ENCODE measurements at regions not wholly inside any gene's neighbourhood (a gene's known extent, or its start where the extent isn't known, plus 50 kb on each side); places are given as distances from the start of the nearest gene placed in this dataset.
"Not testable (repeated sequence)": the region's sequence is repeated elsewhere in the genome, so short reads cannot be mapped to it uniquely, and the experiment has no call there.

DNA sequence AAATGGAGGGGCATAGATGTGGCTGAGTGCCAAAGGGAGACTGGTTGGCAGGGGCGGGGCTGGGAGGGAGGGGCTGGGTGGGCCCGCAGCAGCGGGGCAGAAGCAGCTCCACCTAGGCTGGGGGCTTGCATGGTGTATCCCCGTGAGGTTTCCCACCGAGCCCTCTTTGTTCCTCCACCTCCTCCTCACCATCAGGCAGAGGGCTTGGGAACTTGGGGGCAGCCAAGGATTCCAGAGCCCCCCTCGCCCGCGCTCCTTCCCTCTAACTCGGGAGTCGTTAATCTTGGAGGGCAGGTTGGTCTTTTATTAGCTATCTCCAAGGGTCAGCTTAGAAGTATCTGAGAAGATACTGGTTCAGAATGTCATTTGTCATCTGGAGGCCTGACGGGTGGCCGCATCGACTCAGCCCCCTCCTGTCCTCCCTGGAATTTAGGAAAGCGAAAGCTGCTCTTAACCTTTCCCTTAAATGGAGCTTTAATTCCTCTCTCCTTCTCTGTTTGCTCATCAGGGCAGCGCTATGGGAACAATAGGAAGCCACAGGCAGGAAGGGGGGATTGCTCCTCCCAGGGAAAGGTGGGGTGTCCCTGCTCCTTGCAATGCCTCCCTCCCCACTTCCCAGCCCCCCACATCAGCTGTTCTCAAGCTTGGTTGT lies 274.3 kb upstream of the XYLT1 start:
- DNase-seq (ENCODE audit: low read depth) (no peak), FAIRE-seq (no peak)
- H3K36me3 ChIP-seq (ENCODE audit: control insufficient read depth, insufficient read depth, low read length) = no peaks in the 10 kb centered on the region
- H3K4me3 ChIP-seq (ENCODE audit: low read depth, low read length) = no peak overlapping the region
- H3K27me3 ChIP-seq (ENCODE audit: control insufficient read depth, insufficient read depth, low read length) = no peaks in the 10 kb centered on the region
- TF ChIP-seq, protein P1, sequence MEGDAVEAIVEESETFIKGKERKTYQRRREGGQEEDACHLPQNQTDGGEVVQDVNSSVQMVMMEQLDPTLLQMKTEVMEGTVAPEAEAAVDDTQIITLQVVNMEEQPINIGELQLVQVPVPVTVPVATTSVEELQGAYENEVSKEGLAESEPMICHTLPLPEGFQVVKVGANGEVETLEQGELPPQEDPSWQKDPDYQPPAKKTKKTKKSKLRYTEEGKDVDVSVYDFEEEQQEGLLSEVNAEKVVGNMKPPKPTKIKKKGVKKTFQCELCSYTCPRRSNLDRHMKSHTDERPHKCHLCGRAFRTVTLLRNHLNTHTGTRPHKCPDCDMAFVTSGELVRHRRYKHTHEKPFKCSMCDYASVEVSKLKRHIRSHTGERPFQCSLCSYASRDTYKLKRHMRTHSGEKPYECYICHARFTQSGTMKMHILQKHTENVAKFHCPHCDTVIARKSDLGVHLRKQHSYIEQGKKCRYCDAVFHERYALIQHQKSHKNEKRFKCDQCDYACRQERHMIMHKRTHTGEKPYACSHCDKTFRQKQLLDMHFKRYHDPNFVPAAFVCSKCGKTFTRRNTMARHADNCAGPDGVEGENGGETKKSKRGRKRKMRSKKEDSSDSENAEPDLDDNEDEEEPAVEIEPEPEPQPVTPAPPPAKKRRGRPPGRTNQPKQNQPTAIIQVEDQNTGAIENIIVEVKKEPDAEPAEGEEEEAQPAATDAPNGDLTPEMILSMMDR (IDR thresholded peaks at IDR 0.05; ENCODE audit: insufficient read depth, low read length, severe bottlenecking) = no peak

DNA sequence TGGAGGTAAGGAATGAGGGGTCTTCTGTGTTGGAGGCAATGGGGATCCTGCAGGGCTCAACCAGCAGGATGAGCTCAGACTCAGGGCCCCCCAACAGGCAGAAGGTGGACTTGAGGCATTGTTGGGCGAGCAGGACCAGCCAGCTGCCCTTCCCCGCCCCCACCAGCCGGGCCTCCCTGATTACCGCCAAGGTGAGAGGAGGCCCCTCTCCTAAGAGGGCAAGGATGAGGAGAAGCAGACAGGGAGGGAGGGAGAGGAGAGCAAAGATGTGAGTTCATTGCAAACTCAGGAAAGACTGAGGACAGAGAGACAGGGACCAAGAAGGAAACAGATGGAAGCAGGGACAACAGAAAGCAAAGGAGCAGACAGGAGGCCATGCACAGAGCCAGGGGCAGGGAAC lies 272.8 kb upstream of the XYLT1 start:
- no peak for FAIRE-seq
- H3K36me3 ChIP-seq (ENCODE audit: control insufficient read depth, insufficient read depth, low read length) = no peaks in the 10 kb centered on the region
- DNase-seq (ENCODE audit: low read depth) = no peak
- no peaks in the 10 kb centered on the region for H3K27me3 ChIP-seq (ENCODE audit: control insufficient read depth, insufficient read depth, low read length)
- TF ChIP-seq, protein P1 (IDR thresholded peaks at IDR 0.05; ENCODE audit: insufficient read depth, low read length, severe bottlenecking) = no peak
- no peak overlapping the region for H3K4me3 ChIP-seq (ENCODE audit: low read depth, low read length)

DNA sequence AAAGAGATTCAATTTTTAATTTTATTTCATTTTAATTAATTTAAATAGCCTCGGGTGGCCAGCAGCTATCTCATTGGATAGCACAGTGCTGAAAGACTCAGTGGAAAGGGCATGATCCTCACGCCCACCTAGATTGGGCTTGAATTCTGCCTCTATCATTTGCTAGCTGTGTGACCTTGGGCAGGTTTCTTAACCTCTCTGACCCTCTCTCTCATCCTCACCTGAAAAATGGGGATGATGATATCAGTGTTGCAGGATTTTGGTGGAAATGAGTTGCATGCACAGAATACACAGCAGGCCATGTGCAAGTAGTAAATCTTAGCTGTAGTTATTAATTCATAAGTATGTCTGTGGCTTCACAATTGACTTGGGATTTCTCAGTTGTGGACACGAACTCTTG lies 272.4 kb upstream of the XYLT1 start:
- TF ChIP-seq, protein P1 (IDR thresholded peaks at IDR 0.05; ENCODE audit: insufficient read depth, low read length, severe bottlenecking) = no peak
- H3K4me3 ChIP-seq (ENCODE audit: low read depth, low read length) = no peak overlapping the region
- H3K27me3 ChIP-seq (ENCODE audit: control insufficient read depth, insufficient read depth, low read length) = no peaks in the 10 kb centered on the region
- FAIRE-seq (no peak), DNase-seq (ENCODE audit: low read depth) (no peak)
- no peaks in the 10 kb centered on the region for H3K36me3 ChIP-seq (ENCODE audit: control insufficient read depth, insufficient read depth, low read length)

DNA sequence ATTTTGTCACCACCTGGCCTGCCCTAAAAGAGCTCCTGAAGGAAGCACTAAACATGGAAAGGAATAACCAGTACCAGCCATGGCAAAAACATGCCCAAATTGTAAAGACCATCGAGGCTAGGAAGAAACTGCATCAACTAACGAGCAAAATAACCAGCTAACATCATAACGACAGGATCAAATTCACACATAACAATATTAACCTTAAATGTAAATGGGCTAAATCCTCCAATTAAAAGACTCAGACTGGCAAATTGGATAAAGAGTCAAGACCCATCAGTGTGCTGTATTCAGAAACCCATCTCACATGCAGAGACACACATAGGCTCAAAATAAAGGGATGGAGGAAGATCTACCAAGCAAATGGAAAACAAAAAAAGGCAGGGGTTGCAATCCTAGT lies 264.3 kb upstream of the XYLT1 start:
- H3K4me3 ChIP-seq (ENCODE audit: low read depth, low read length); DNase-seq (ENCODE audit: low read depth); H3K36me3 ChIP-seq (ENCODE audit: control insufficient read depth, insufficient read depth, low read length); H3K27me3 ChIP-seq (ENCODE audit: control insufficient read depth, insufficient read depth, low read length); FAIRE-seq: not testable (repeated sequence)

DNA sequence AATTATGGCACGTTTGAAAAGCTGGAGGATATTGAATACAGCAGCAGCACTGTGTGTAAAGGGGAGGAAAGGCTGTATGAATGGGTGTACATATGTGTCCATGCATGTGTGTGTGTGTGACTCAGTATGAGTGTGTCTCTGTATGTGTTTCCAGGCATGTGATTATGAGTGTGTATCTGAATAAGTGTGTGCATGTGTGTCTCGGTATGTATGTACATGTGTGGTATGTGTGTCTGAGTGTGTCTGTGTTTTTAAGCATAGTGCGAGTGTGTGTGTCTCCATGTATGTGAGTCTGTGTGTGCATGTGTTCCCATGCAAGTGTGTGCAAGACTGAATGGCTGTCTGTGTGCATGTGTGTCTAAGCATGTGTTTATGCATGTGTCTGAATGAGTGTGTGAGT lies 259.1 kb upstream of the XYLT1 start:
- DNase-seq (ENCODE audit: low read depth) (no peak), FAIRE-seq (no peak)
- Histone ChIP-seq H3K4me3 (ENCODE audit: low read depth, low read length) (no peak overlapping the region), H3K27me3 (ENCODE audit: control insufficient read depth, insufficient read depth, low read length) (no peaks in the 10 kb centered on the region), H3K36me3 (ENCODE audit: control insufficient read depth, insufficient read depth, low read length) (no peaks in the 10 kb centered on the region)
- TF ChIP-seq, protein P1 (IDR thresholded peaks at IDR 0.05; ENCODE audit: insufficient read depth, low read length, severe bottlenecking) = no peak

DNA sequence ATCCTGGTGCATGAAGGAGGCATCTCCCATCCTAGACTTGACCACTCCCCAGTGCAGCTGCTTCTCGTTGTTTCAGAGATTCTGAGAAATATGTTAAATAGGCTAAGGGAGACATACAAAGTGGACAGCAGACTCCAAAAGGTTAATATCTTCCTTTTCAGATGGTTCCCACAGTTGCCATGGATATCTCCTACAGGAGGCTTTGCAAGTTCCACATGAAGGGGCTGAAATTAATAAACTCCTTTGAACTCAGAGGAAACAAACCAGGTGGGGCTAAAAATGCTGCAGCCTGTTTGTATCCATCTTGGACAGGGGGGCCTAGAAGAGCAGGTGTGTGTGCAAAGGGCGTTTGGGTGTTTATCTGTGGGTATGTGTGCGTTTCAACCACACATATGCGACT lies 257.4 kb upstream of the XYLT1 start:
- TF ChIP-seq, protein P1 (IDR thresholded peaks at IDR 0.05; ENCODE audit: insufficient read depth, low read length, severe bottlenecking) = no peak
- Histone ChIP-seq H3K4me3 (ENCODE audit: low read depth, low read length) (no peak overlapping the region), H3K36me3 (ENCODE audit: control insufficient read depth, insufficient read depth, low read length) (no peaks in the 10 kb centered on the region), H3K27me3 (ENCODE audit: control insufficient read depth, insufficient read depth, low read length) (no peaks in the 10 kb centered on the region)
- FAIRE-seq (no peak), DNase-seq (ENCODE audit: low read depth) (no peak)
